ENCODE measurements at regions not wholly inside any gene's neighbourhood (a gene's known extent, or its start where the extent isn't known, plus 50 kb on each side); places are given as distances from the start of the nearest gene placed in this dataset.

DNA sequence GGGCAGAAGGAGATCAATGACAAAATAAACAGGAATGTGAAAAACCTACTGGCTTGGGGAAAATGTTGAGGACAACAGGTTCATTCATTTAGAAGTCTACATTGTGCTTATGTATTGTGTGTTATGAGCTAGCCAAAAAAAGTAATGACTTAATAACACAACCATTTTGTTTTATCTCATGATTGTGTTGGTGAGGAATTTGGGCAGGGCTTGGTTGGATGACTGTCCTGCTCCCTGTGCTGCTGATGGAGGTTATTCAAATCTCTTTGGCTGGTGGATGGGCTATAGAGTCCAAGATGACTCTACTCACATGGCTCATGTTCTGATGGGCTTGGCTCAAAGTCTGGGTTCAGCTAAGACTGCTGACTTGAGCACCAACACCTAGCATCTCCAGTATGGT lies 116.3 kb downstream of the HS3ST1 start:
- Histone ChIP-seq H3K27ac (ENCODE audit: low read depth, low read length) (no peak overlapping the region), H3K4me1 (ENCODE audit: control insufficient read depth in 3 of 3, insufficient read depth in 3 of 3, low read length in 3 of 3) (no peaks in the 10 kb centered on the region), H3K4me3 (ENCODE audit: low read length in 3 of 3) (no peak overlapping the region), H3K9ac (ENCODE audit: low read depth in 1 of 3, low read length in 3 of 3) (no peak overlapping the region), H3K9me3 (ENCODE audit: control insufficient read depth in 3 of 3, low read length in 3 of 3) (no peaks in the 10 kb centered on the region), H3K36me3 (ENCODE audit: control insufficient read depth in 3 of 3, insufficient read depth in 3 of 3, low read length in 3 of 3) (no peaks in the 10 kb centered on the region), H3K27me3 (ENCODE audit: control insufficient read depth in 3 of 3, insufficient read depth in 3 of 3, low read length in 3 of 3) (no peaks in the 10 kb centered on the region)

DNA sequence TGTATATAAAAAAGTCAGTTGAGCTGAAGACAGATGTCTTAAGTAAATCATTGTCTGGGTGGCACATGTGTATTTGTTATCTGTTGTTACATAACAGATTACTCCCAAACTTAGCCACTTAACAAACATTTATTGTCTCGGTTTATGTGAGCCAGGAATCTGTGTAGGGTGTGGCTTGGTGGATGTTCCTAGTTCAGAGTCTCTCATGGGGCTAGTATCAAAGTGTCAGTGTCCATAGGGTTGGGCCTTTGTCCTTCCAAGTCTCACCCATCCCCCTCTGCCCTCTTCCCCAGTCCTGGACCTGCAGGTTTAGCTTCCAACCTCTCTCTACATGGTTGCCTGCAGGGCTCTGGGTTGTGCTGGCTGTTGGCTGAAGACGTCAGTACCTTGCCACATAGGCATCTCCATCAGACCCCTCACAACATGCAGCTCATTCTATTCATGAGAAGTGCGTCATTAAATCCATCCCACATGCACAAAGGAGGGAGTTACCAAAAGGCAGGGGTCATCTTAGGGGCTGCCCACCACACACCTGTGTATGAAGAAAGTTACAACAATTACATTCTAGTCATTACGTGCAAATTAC lies 127.5 kb downstream of the HS3ST1 start:
- Histone ChIP-seq H3K4me1 (ENCODE audit: control insufficient read depth in 3 of 3, insufficient read depth in 3 of 3, low read length in 3 of 3) (no peaks in the 10 kb centered on the region), H3K4me3 (ENCODE audit: low read length in 3 of 3) (no peak overlapping the region), H3K27ac (ENCODE audit: low read depth, low read length) (no peak overlapping the region), H3K36me3 (ENCODE audit: control insufficient read depth in 3 of 3, insufficient read depth in 3 of 3, low read length in 3 of 3) (no peaks in the 10 kb centered on the region), H3K27me3 (ENCODE audit: control insufficient read depth in 3 of 3, insufficient read depth in 3 of 3, low read length in 3 of 3) (no peaks in the 10 kb centered on the region), H3K9me3 (ENCODE audit: control insufficient read depth in 3 of 3, low read length in 3 of 3) (no peaks in the 10 kb centered on the region), H3K9ac (ENCODE audit: low read depth in 1 of 3, low read length in 3 of 3) (no peak overlapping the region)

DNA sequence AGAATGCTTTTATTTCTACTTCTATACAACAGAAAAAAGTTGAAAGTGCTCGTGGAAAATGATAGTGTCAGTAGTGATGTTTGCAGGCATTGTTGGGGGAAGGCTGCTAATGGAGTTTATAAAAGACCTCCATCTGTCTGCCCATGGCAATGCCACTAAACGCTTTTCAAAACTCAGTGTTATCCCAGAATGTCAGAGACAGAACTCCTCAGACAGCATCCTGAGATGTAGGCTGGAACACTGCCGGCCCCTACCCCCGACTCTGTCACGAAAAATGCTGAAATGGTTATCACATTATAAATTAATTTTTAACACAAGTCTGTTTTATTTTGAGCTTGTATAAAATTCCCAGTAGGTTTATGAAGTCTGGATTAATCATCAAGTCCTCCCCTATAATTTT lies 128.9 kb downstream of the HS3ST1 start:
- Histone ChIP-seq H3K9me3 (ENCODE audit: control insufficient read depth in 3 of 3, low read length in 3 of 3) (no peaks in the 10 kb centered on the region), H3K27ac (ENCODE audit: low read depth, low read length) (no peak overlapping the region), H3K9ac (ENCODE audit: low read depth in 1 of 3, low read length in 3 of 3) (no peak overlapping the region), H3K36me3 (ENCODE audit: control insufficient read depth in 3 of 3, insufficient read depth in 3 of 3, low read length in 3 of 3) (no peaks in the 10 kb centered on the region), H3K4me3 (ENCODE audit: low read length in 3 of 3) (no peak overlapping the region), H3K4me1 (ENCODE audit: control insufficient read depth in 3 of 3, insufficient read depth in 3 of 3, low read length in 3 of 3) (no peaks in the 10 kb centered on the region), H3K27me3 (ENCODE audit: control insufficient read depth in 3 of 3, insufficient read depth in 3 of 3, low read length in 3 of 3) (no peaks in the 10 kb centered on the region)

DNA sequence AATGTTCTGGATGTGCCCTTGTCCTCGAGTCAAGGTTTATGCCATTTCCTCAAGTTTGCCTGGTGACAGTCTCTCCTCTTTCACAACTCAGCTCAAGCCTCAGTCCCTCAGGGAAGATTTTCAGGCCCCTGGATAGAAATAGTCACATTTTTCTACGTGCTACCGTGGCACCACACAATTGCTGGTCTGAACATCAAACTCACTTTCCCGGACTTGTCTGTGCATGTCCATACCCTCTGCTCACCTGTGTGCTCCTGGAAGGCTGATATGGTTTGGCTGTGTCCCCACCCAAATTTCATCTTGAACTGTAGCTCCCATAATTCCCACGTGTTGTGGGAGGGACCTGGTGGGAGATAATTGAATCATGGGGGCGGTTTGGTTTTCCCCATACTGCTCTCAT lies 129.7 kb downstream of the HS3ST1 start:
- Histone ChIP-seq H3K4me1 (ENCODE audit: control insufficient read depth in 3 of 3, insufficient read depth in 3 of 3, low read length in 3 of 3) (no peaks in the 10 kb centered on the region), H3K27me3 (ENCODE audit: control insufficient read depth in 3 of 3, insufficient read depth in 3 of 3, low read length in 3 of 3) (no peaks in the 10 kb centered on the region), H3K27ac (ENCODE audit: low read depth, low read length) (no peak overlapping the region), H3K36me3 (ENCODE audit: control insufficient read depth in 3 of 3, insufficient read depth in 3 of 3, low read length in 3 of 3) (no peaks in the 10 kb centered on the region), H3K9ac (ENCODE audit: low read depth in 1 of 3, low read length in 3 of 3) (no peak overlapping the region), H3K9me3 (ENCODE audit: control insufficient read depth in 3 of 3, low read length in 3 of 3) (no peaks in the 10 kb centered on the region), H3K4me3 (ENCODE audit: low read length in 3 of 3) (no peak overlapping the region)

DNA sequence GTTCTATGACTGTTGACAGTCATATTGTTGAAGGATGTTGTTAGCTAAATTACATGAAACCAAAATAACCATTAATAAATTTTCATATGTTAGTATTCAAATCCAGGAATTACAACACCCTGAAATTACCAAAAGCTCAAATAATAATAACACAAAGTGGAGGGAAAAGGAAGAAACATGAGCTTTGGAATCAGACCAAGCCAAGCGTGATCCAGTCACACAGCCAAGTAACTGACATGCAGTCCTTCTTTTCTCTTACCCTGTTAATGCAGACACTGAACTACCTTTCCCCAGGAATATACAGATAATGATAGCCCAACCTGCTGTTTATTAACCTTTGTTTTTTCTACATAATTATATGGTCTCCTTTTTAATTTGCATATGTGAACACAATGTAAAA lies 130.2 kb downstream of the HS3ST1 start:
- no peaks in the 10 kb centered on the region for H3K4me1 ChIP-seq (ENCODE audit: control insufficient read depth in 3 of 3, insufficient read depth in 3 of 3, low read length in 3 of 3)
- H3K9ac ChIP-seq (ENCODE audit: low read depth in 1 of 3, low read length in 3 of 3), result no peak overlapping the region
- no peak overlapping the region for H3K4me3 ChIP-seq (ENCODE audit: low read length in 3 of 3)
- no peak overlapping the region for H3K27ac ChIP-seq (ENCODE audit: low read depth, low read length)
- no peaks in the 10 kb centered on the region for H3K9me3 ChIP-seq (ENCODE audit: control insufficient read depth in 3 of 3, low read length in 3 of 3)
- H3K27me3 ChIP-seq (ENCODE audit: control insufficient read depth in 3 of 3, insufficient read depth in 3 of 3, low read length in 3 of 3), result no peaks in the 10 kb centered on the region
- no peaks in the 10 kb centered on the region for H3K36me3 ChIP-seq (ENCODE audit: control insufficient read depth in 3 of 3, insufficient read depth in 3 of 3, low read length in 3 of 3)

DNA sequence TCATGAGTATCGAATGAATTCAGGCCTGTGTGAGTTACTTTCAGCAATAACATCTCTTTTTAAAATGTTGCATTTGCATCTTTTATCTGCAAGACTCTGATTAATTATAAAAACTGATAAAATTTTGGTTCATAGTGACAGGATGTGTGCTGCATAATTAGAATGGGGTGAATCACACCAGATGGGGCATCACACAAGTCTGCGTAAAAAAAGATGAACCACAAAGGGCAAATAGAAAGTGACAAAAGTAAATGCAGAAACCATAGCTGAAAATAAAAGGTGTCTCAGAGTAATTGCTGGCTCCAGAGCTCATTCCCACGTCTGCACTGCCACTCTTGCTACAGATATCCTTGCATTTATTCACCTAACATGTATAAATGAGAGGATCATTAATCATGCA lies 131.1 kb downstream of the HS3ST1 start:
- Histone ChIP-seq H3K4me1 (ENCODE audit: control insufficient read depth in 3 of 3, insufficient read depth in 3 of 3, low read length in 3 of 3) (no peaks in the 10 kb centered on the region), H3K9ac (ENCODE audit: low read depth in 1 of 3, low read length in 3 of 3) (no peak overlapping the region)

DNA sequence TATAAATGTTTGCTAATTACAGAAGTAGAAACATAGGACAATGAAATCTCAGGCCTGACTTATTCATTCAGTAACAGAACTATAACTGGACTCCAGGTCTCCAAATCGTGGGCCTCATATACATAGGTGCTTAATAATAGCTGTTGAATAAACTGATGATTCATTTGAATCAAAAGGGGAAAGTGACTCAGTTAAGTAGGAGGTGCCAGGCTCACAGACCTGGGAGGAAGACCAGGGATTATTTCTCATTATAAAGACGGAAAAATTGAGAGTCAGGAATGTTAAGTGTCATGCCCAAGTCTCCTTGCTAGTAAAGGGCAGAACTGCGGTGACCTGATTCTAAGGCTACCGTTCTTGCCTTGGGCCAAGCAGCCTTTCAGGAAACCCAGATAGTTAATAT lies 131.5 kb downstream of the HS3ST1 start:
- no peak overlapping the region for H3K4me3 ChIP-seq (ENCODE audit: low read length in 3 of 3)
- H3K36me3 ChIP-seq (ENCODE audit: control insufficient read depth in 3 of 3, insufficient read depth in 3 of 3, low read length in 3 of 3), result no peaks in the 10 kb centered on the region

More for the DNA sequence above, 131.1 kb downstream of the HS3ST1 start:
- no peaks in the 10 kb centered on the region for H3K36me3 ChIP-seq (ENCODE audit: control insufficient read depth in 3 of 3, insufficient read depth in 3 of 3, low read length in 3 of 3)
- H3K27ac ChIP-seq (ENCODE audit: low read depth, low read length), result no peak overlapping the region
- no peak overlapping the region for H3K4me3 ChIP-seq (ENCODE audit: low read length in 3 of 3)
- no peaks in the 10 kb centered on the region for H3K27me3 ChIP-seq (ENCODE audit: control insufficient read depth in 3 of 3, insufficient read depth in 3 of 3, low read length in 3 of 3)
- no peaks in the 10 kb centered on the region for H3K9me3 ChIP-seq (ENCODE audit: control insufficient read depth in 3 of 3, low read length in 3 of 3)

DNA sequence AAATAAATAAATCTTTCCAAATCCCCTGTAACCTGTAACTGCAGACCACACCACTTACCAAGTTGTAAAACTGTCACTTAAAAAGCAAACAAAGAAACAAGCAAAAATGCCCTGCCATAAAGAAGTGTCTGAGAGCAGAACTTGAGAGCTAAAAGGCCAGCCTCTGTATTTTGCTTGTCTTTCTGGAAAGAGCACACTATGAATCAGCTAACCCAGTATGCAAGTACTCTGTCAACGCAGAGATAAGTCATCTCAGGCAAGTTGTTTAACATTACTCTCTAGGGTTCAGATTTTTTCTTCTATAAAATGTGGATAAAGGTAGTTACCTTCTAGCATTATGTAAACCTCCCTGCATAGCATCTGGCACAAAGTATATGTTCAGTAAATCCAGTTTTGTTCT lies 134.8 kb downstream of the HS3ST1 start:
- Histone ChIP-seq H3K9ac (ENCODE audit: low read depth in 1 of 3, low read length in 3 of 3) (no peak overlapping the region), H3K27me3 (ENCODE audit: control insufficient read depth in 3 of 3, insufficient read depth in 3 of 3, low read length in 3 of 3) (no peaks in the 10 kb centered on the region), H3K4me1 (ENCODE audit: control insufficient read depth in 3 of 3, insufficient read depth in 3 of 3, low read length in 3 of 3) (no peaks in the 10 kb centered on the region), H3K27ac (ENCODE audit: low read depth, low read length) (no peak overlapping the region), H3K36me3 (ENCODE audit: control insufficient read depth in 3 of 3, insufficient read depth in 3 of 3, low read length in 3 of 3) (no peaks in the 10 kb centered on the region), H3K9me3 (ENCODE audit: control insufficient read depth in 3 of 3, low read length in 3 of 3) (no peaks in the 10 kb centered on the region), H3K4me3 (ENCODE audit: low read length in 3 of 3) (no peak overlapping the region)

More for the DNA sequence above, 131.5 kb downstream of the HS3ST1 start:
- Histone ChIP-seq H3K27ac (ENCODE audit: low read depth, low read length) (no peak overlapping the region), H3K27me3 (ENCODE audit: control insufficient read depth in 3 of 3, insufficient read depth in 3 of 3, low read length in 3 of 3) (no peaks in the 10 kb centered on the region), H3K9ac (ENCODE audit: low read depth in 1 of 3, low read length in 3 of 3) (no peak overlapping the region), H3K4me1 (ENCODE audit: control insufficient read depth in 3 of 3, insufficient read depth in 3 of 3, low read length in 3 of 3) (no peaks in the 10 kb centered on the region), H3K9me3 (ENCODE audit: control insufficient read depth in 3 of 3, low read length in 3 of 3) (no peaks in the 10 kb centered on the region)

DNA sequence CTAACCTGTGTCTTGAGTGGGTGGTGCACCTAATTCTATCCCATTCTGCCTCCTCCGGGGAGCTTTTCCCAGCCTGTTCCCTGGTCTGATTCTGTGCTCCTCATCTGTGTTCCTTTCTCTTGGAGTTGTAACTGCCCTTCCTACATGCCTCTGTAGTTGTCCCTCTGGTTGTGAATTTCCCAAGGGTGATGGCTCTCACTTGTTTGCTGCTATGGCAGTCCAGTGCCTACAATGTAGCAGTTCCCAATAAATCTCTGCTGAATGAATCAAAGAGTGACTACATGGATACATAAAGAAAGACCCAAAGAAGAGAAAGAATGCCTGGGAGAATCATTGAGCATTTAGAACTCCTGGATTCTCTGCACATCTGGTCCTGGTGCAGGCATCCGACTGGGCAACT lies 141.6 kb downstream of the HS3ST1 start:
- H3K9me3 ChIP-seq (ENCODE audit: control insufficient read depth in 3 of 3, low read length in 3 of 3), result no peaks in the 10 kb centered on the region
- no peaks in the 10 kb centered on the region for H3K36me3 ChIP-seq (ENCODE audit: control insufficient read depth in 3 of 3, insufficient read depth in 3 of 3, low read length in 3 of 3)
- no peak overlapping the region for H3K4me3 ChIP-seq (ENCODE audit: low read length in 3 of 3)
- no peak overlapping the region for H3K27ac ChIP-seq (ENCODE audit: low read depth, low read length)
- H3K27me3 ChIP-seq (ENCODE audit: control insufficient read depth in 3 of 3, insufficient read depth in 3 of 3, low read length in 3 of 3), result no peaks in the 10 kb centered on the region
- H3K9ac ChIP-seq (ENCODE audit: low read depth in 1 of 3, low read length in 3 of 3), result no peak overlapping the region
- H3K4me1 ChIP-seq (ENCODE audit: control insufficient read depth in 3 of 3, insufficient read depth in 3 of 3, low read length in 3 of 3), result no peaks in the 10 kb centered on the region

DNA sequence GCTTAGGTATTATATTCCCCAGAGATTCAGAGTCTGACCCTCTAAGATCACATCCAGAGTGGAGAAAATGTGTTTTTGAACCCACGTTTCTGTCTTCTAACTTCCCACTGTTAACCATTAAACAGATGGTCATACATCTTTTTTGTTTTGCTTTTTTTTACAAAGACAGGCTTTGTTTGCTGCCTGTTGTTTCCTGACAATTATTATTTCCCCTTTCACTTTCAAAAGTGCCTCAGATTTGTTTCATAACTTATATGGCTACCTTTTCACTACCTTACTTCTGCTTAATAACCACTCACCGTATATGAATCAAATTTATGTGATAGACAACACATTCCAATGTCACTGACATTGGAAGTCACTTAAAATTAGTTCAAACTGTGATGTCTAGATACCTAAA lies 142.2 kb downstream of the HS3ST1 start:
- no peaks in the 10 kb centered on the region for H3K4me1 ChIP-seq (ENCODE audit: control insufficient read depth in 3 of 3, insufficient read depth in 3 of 3, low read length in 3 of 3)
- H3K27ac ChIP-seq (ENCODE audit: low read depth, low read length), result no peak overlapping the region
- H3K27me3 ChIP-seq (ENCODE audit: control insufficient read depth in 3 of 3, insufficient read depth in 3 of 3, low read length in 3 of 3), result no peaks in the 10 kb centered on the region
- H3K4me3 ChIP-seq (ENCODE audit: low read length in 3 of 3), result no peak overlapping the region
- H3K36me3 ChIP-seq (ENCODE audit: control insufficient read depth in 3 of 3, insufficient read depth in 3 of 3, low read length in 3 of 3), result no peaks in the 10 kb centered on the region
- no peak overlapping the region for H3K9ac ChIP-seq (ENCODE audit: low read depth in 1 of 3, low read length in 3 of 3)
- H3K9me3 ChIP-seq (ENCODE audit: control insufficient read depth in 3 of 3, low read length in 3 of 3), result no peaks in the 10 kb centered on the region

DNA sequence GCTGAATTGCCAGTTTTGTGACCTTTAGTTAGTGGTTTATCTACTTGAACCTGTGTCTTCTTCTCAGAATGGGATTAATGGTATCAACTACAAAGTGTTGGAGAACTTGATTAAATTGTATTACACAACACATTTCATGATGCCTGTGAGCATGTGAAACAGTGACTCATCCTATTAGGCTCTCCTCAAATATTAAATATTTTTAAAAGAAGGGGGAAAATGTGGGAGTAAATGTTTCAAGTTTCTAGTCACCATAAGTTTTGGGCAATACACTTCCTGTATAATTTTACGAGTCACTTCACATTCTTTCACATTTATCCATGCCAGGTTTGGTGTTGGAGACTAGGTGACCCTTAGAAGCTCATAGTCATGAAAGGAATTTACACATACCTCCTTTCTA lies 147.0 kb downstream of the HS3ST1 start:
- Histone ChIP-seq H3K9ac (ENCODE audit: low read depth in 1 of 3, low read length in 3 of 3) (no peak overlapping the region), H3K4me3 (ENCODE audit: low read length in 3 of 3) (no peak overlapping the region), H3K9me3 (ENCODE audit: control insufficient read depth in 3 of 3, low read length in 3 of 3) (no peaks in the 10 kb centered on the region), H3K27me3 (ENCODE audit: control insufficient read depth in 3 of 3, insufficient read depth in 3 of 3, low read length in 3 of 3) (no peaks in the 10 kb centered on the region), H3K36me3 (ENCODE audit: control insufficient read depth in 3 of 3, insufficient read depth in 3 of 3, low read length in 3 of 3) (no peaks in the 10 kb centered on the region), H3K4me1 (ENCODE audit: control insufficient read depth in 3 of 3, insufficient read depth in 3 of 3, low read length in 3 of 3) (no peaks in the 10 kb centered on the region), H3K27ac (ENCODE audit: low read depth, low read length) (no peak overlapping the region)

Measured in skeletal muscle tissue (tissue), 3 donors.